ENCODE measurements at regions not wholly inside any gene's neighbourhood (a gene's known extent, or its start where the extent isn't known, plus 50 kb on each side); places are given as distances from the start of the nearest gene placed in this dataset.

DNA sequence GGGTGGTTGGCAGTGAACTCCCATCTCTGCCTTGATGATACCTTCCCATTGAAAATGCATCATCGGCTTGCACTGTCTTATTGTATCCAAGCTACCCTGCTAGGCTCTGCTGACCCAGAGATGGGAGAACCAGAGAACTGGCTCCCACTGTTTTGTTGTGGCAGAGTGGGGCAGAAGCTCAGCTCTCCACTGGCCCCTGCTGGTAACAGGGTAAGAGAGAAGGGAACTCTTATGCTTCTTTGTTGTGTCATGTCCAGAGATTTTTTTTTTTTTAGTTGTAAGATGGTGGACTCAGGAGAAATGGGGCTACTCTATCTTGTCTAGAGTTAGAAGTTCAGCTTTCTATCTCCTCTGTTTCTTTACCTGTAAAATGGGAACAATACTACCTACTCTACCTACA, 100.5 kb upstream of the SDK1 start:
- Mint-ChIP-seq H3K27ac (no peak overlapping the region), H3K4me3 (no peak overlapping the region), H3K9me3 (no peaks in the 10 kb centered on the region), H3K27me3 (ENCODE audit: low read depth in 2 of 2) (peaks cover 15 to 18% of the 10 kb centered on the region in 2 donors), H3K4me1 (peaks cover 8 to 11% of the 10 kb centered on the region in 2 donors), H3K36me3 (no peaks in the 10 kb centered on the region)
- 100% methylated on average over 1 of the region's 1 CpG for WGBS (ENCODE audit: insufficient coverage)
- H3K4me3 ChIP-seq (ENCODE audit: low read length) = no peak overlapping the region
- TF ChIP-seq, protein P1, sequence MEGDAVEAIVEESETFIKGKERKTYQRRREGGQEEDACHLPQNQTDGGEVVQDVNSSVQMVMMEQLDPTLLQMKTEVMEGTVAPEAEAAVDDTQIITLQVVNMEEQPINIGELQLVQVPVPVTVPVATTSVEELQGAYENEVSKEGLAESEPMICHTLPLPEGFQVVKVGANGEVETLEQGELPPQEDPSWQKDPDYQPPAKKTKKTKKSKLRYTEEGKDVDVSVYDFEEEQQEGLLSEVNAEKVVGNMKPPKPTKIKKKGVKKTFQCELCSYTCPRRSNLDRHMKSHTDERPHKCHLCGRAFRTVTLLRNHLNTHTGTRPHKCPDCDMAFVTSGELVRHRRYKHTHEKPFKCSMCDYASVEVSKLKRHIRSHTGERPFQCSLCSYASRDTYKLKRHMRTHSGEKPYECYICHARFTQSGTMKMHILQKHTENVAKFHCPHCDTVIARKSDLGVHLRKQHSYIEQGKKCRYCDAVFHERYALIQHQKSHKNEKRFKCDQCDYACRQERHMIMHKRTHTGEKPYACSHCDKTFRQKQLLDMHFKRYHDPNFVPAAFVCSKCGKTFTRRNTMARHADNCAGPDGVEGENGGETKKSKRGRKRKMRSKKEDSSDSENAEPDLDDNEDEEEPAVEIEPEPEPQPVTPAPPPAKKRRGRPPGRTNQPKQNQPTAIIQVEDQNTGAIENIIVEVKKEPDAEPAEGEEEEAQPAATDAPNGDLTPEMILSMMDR (IDR thresholded peaks at IDR 0.05) = no peak
- peak in 2 of 3 donors; percentile 53 to 74 for ATAC-seq
- no peak overlapping the region for H3K27ac ChIP-seq (ENCODE audit: low read length)
- no peaks in the 10 kb centered on the region for H3K9me3 ChIP-seq (ENCODE audit: control insufficient read depth, insufficient read depth, low read length)
- intact Hi-C loops (cut with micrococcal nuclease) = loop anchor here (1.0 kb wide), 1 partner anchor 335 kb away; no protein-coding TSS in a partner anchor
- DNase-seq = peak in 1 of 2 donors; percentile 38
- H3K36me3 ChIP-seq (ENCODE audit: control insufficient read depth, insufficient read depth, low read length) = no peaks in the 10 kb centered on the region
- H3K4me1 ChIP-seq (ENCODE audit: control insufficient read depth, insufficient read depth, low read length) = peaks cover 5% of the 10 kb centered on the region
- no peaks in the 10 kb centered on the region for H3K27me3 ChIP-seq (ENCODE audit: control insufficient read depth, insufficient read depth, low read length)

DNA sequence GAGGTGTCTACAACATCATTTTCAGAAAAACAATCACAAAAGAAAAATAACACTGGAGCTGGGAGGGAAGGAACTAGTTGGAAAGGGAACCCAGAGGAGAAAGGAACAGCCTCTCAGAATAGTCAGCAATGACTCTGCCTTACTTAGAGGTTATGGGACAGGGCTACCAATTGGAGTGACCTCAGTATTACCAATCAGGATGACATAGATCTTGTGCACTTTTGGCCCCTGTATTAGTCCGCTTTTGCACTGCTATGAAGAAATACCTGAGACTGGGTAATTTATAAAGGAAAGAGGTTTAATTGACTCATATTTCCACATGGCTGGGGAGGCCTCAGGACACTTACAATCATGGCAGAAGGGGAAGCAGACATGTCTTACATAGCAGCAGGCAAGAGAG, 99.7 kb upstream of the SDK1 start:
- no peaks in the 10 kb centered on the region for H3K27me3 ChIP-seq (ENCODE audit: control insufficient read depth, insufficient read depth, low read length)
- H3K4me3 ChIP-seq (ENCODE audit: low read length) = no peak overlapping the region
- no peaks in the 10 kb centered on the region for H3K9me3 ChIP-seq (ENCODE audit: control insufficient read depth, insufficient read depth, low read length)
- Mint-ChIP-seq H3K9me3 (no peaks in the 10 kb centered on the region), H3K4me3 (no peak overlapping the region), H3K27ac (peak overlapping the region in 1 of 2 donors; percentile 70), H3K4me1 (peaks cover 6 to 11% of the 10 kb centered on the region in 2 donors), H3K36me3 (no peaks in the 10 kb centered on the region), H3K27me3 (ENCODE audit: low read depth in 2 of 2) (peaks cover 10 to 15% of the 10 kb centered on the region in 2 donors)
- intact Hi-C loops (cut with micrococcal nuclease) = no loop called here
- no peak for ATAC-seq
- WGBS (ENCODE audit: insufficient coverage) = 85% methylated on average over 1 of the region's 1 CpG
- no peak overlapping the region for H3K27ac ChIP-seq (ENCODE audit: low read length)
- H3K4me1 ChIP-seq (ENCODE audit: control insufficient read depth, insufficient read depth, low read length) = peaks cover 5% of the 10 kb centered on the region
- TF ChIP-seq, protein P1 (IDR thresholded peaks at IDR 0.05) = no peak
- no peak for DNase-seq
- no peaks in the 10 kb centered on the region for H3K36me3 ChIP-seq (ENCODE audit: control insufficient read depth, insufficient read depth, low read length)

DNA sequence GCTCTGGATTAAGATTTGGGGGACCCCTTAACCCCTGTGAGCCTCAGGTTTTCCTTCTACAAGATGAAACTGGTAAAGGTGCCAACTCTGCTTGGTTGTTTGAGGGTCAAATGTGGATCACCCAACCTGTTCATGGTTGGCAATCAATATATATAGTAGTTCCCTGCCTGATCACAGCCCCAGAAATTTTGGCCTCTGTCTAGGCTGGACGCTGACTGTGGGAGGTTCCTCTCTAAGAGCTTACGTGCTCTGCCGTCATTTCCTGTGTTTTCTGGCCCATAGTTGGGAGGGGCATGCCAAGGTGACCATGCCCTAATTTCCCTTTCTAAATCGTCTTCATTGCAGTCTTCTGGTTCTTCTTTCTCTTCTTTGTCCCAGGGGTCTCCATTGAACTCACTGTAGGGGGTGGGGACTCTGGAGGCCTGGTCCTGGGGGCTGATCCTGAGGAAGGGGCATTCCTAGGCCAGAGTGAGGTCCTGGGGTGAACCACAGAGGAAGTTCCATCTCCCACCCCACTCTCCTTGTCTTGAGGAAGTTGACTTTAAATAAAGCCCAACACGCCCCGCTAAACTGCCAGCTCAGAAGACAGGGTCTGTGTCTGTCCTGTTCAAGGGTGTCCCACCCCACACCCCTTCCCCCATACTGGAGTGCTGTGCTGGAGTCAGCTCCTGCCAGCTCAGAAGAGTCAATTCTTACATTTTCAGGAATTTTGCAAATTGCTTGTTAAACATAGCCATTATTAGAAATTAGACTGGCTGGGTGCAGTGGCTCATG, 98.9 kb upstream of the SDK1 start:
- WGBS (ENCODE audit: insufficient coverage) = 39% methylated on average over 6 of the region's 6 CpGs
- Mint-ChIP-seq H3K36me3 (no peaks in the 10 kb centered on the region), H3K27me3 (ENCODE audit: low read depth in 2 of 2) (peaks cover 2 to 9% of the 10 kb centered on the region in 2 donors), H3K4me3 (no peak overlapping the region), H3K9me3 (no peaks in the 10 kb centered on the region), H3K4me1 (peaks cover 6 to 11% of the 10 kb centered on the region in 2 donors), H3K27ac (peak overlapping the region in 1 of 2 donors; percentile 70)
- Histone ChIP-seq H3K27me3 (ENCODE audit: control insufficient read depth, insufficient read depth, low read length) (no peaks in the 10 kb centered on the region), H3K4me1 (ENCODE audit: control insufficient read depth, insufficient read depth, low read length) (peaks cover 5% of the 10 kb centered on the region), H3K9me3 (ENCODE audit: control insufficient read depth, insufficient read depth, low read length) (no peaks in the 10 kb centered on the region), H3K36me3 (ENCODE audit: control insufficient read depth, insufficient read depth, low read length) (no peaks in the 10 kb centered on the region), H3K4me3 (ENCODE audit: low read length) (no peak overlapping the region), H3K27ac (ENCODE audit: low read length) (no peak overlapping the region)
- TF ChIP-seq, protein P1 (IDR thresholded peaks at IDR 0.05) = no peak
- ATAC-seq = peak; percentile 52 to 74 (median 65)
- intact Hi-C loops (cut with micrococcal nuclease) = no loop called here
- DNase-seq = peak in 1 of 2 donors; percentile 12

All from natural killer cell (primary cell).